ENCODE measurements at regions not wholly inside any gene's neighbourhood (a gene's known extent, or its start where the extent isn't known, plus 50 kb on each side); places are given as distances from the start of the nearest gene placed in this dataset.
A peak's percentile ranks its signal among the peaks of the same experiment; 100 is the strongest.

DNA sequence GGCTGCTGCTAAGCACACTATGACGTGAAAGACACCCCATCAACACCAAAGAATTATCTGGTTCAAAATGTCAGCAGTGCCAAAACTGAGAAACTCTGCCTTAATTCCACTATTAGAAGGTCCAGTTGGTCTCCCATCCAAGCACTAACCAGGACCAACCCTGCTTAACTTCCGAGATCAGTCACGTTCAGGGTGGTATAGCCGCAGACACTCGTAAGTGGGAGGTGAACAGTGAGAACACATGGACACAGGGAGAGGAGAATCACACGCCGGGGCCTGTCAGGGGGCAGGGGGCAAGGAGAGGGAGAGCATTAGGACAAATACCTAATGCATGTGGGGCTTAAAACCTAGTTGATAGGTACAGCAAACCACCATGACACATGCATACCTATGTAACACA is 83.4 kb downstream of the C13orf42 start:
- Histone ChIP-seq H3K36me3 (no peaks in the 10 kb centered on the region), H3K4me3 (no peak overlapping the region), H3K9me3 (no peaks in the 10 kb centered on the region), H3K27ac (no peak overlapping the region), H3K4me1 (no peaks in the 10 kb centered on the region), H3K27me3 (no peaks in the 10 kb centered on the region), H3K9ac (ENCODE audit: low read depth in 2 of 2, low read length in 2 of 2) (no peak overlapping the region)
- intact Hi-C loops (cut with DNase I): no loop called here
- peak; percentile 2 for DNase-seq
- TF ChIP-seq, protein P1, sequence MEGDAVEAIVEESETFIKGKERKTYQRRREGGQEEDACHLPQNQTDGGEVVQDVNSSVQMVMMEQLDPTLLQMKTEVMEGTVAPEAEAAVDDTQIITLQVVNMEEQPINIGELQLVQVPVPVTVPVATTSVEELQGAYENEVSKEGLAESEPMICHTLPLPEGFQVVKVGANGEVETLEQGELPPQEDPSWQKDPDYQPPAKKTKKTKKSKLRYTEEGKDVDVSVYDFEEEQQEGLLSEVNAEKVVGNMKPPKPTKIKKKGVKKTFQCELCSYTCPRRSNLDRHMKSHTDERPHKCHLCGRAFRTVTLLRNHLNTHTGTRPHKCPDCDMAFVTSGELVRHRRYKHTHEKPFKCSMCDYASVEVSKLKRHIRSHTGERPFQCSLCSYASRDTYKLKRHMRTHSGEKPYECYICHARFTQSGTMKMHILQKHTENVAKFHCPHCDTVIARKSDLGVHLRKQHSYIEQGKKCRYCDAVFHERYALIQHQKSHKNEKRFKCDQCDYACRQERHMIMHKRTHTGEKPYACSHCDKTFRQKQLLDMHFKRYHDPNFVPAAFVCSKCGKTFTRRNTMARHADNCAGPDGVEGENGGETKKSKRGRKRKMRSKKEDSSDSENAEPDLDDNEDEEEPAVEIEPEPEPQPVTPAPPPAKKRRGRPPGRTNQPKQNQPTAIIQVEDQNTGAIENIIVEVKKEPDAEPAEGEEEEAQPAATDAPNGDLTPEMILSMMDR (IDR thresholded peaks at IDR 0.05): no peak

GRCh38 chr13:51026016-51026415 is 85.1 kb downstream of the C13orf42 start:
- H3K27me3 ChIP-seq: no peaks in the 10 kb centered on the region
- no peaks in the 10 kb centered on the region for H3K36me3 ChIP-seq
- no peaks in the 10 kb centered on the region for H3K4me1 ChIP-seq
- peak; percentile 9 for DNase-seq
- no peak overlapping the region for H3K4me3 ChIP-seq
- H3K9ac ChIP-seq (ENCODE audit: low read depth in 2 of 2, low read length in 2 of 2): no peak overlapping the region
- H3K27ac ChIP-seq: no peak overlapping the region
- TF ChIP-seq, protein P1 (IDR thresholded peaks at IDR 0.05): no peak
- intact Hi-C loops (cut with DNase I): no loop called here
- H3K9me3 ChIP-seq: no peaks in the 10 kb centered on the region

DNA sequence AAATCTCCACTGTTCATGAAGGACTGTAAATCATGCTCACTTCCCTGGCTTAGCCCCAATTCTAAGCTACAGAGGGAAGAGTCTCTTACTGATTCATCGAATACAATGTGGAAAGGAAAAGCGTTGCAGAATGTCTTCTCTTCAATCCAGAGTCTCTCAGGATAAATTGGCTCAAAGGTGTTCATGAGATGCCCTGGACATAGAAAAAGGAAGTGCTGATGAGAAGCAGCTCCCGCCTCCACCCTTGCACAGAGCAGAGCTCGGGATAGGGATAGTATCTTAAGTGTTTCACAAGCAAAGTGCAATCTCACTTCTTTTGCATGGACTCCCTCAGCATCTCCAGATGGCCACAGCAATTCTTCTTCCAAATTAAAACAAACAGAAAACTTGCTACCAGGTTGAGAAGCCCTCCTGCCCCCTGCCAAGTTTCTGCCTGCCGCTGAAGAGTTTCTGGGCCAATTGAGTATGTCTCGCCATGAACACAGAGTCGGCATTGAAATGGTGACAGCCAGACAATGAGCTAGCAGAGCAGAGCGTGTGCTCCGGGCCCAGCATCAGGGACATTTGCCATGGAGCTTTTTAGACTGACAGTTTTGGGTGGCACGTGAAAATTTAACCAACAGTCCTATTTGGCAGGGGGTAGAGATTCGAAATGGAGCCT is 85.7 kb downstream of the C13orf42 start:
- Histone ChIP-seq H3K9me3 (no peaks in the 10 kb centered on the region), H3K4me1 (no peaks in the 10 kb centered on the region), H3K9ac (ENCODE audit: low read depth in 2 of 2, low read length in 2 of 2) (no peak overlapping the region), H3K27me3 (no peaks in the 10 kb centered on the region), H3K36me3 (no peaks in the 10 kb centered on the region), H3K27ac (no peak overlapping the region), H3K4me3 (no peak overlapping the region)
- TF ChIP-seq, protein P1 (IDR thresholded peaks at IDR 0.05): no peak
- intact Hi-C loops (cut with DNase I): no loop called here
- peak; percentile 5 for DNase-seq

DNA sequence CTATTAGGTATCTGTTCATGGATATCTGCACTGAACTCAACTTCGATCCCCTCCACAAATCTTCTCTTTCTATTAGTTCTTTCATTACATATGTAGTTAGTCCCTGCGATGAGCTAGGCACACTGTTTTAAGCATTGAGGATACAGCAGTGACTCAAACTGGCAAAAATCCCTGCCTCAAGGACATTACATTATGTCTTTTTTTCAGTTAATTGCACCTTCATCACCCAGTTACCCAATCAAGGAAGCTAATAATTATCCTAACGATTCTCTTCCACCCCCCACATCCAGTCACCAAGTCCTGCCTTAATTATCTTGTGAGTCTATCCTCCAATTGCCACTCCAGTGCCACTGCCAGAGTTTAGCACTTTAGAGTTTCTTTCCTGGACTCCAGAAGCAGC is 89.3 kb downstream of the C13orf42 start:
- Histone ChIP-seq H3K9me3 (no peaks in the 10 kb centered on the region), H3K4me1 (no peaks in the 10 kb centered on the region), H3K36me3 (no peaks in the 10 kb centered on the region), H3K4me3 (no peak overlapping the region), H3K9ac (ENCODE audit: low read depth in 2 of 2, low read length in 2 of 2) (no peak overlapping the region), H3K27ac (no peak overlapping the region), H3K27me3 (no peaks in the 10 kb centered on the region)
- DNase-seq: no peak
- intact Hi-C loops (cut with DNase I): no loop called here
- TF ChIP-seq, protein P1 (IDR thresholded peaks at IDR 0.05): no peak

- Histone ChIP-seq H3K4me1 (no peaks in the 10 kb centered on the region), H3K9me3 (no peaks in the 10 kb centered on the region), H3K27ac (no peak overlapping the region), H3K9ac (ENCODE audit: low read depth in 2 of 2, low read length in 2 of 2) (no peak overlapping the region), H3K4me3 (no peak overlapping the region), H3K36me3 (no peaks in the 10 kb centered on the region), H3K27me3 (no peaks in the 10 kb centered on the region)
- intact Hi-C loops (cut with DNase I): no loop called here
- DNase-seq: no peak
- TF ChIP-seq, protein P1 (IDR thresholded peaks at IDR 0.05): no peak
These were observed 90.5 kb downstream of the C13orf42 start for GRCh38 chr13:51020600-51020999.

Data from colonic mucosa (tissue), 4 donors.